ENCODE measurements at regions not wholly inside any gene's neighbourhood (a gene's known extent, or its start where the extent isn't known, plus 50 kb on each side); places are given as distances from the start of the nearest gene placed in this dataset.

- no peak for DNase-seq (ENCODE audit: low spot score)
- intact Hi-C loops (cut with DNase I) = no loop called here
These were observed 137.0 kb upstream of the BMP2 start for GRCh38 chr20:6630514-6630913.

GRCh38 chr20:6629564-6629963 is 137.9 kb upstream of the BMP2 start:
- intact Hi-C loops (cut with DNase I) = no loop called here
- no peak for DNase-seq (ENCODE audit: low spot score)

- intact Hi-C loops (cut with DNase I) = no loop called here
These were observed 140.7 kb upstream of the BMP2 start for GRCh38 chr20:6626805-6627204.

GRCh38 chr20:6623989-6624388 is 143.5 kb upstream of the BMP2 start:
- DNase-seq (ENCODE audit: low spot score) = no peak
- intact Hi-C loops (cut with DNase I) = no loop called here

More at GRCh38 chr20:6626805-6627204, 140.7 kb upstream of the BMP2 start:
- DNase-seq (ENCODE audit: low spot score) = no peak

GRCh38 chr20:6622041-6622440 is 145.4 kb upstream of the BMP2 start:
- DNase-seq (ENCODE audit: low spot score) = no peak
- intact Hi-C loops (cut with DNase I) = no loop called here

GRCh38 chr20:6618051-6618450 is 149.4 kb upstream of the BMP2 start:
- DNase-seq (ENCODE audit: low spot score) = no peak
- intact Hi-C loops (cut with DNase I) = no loop called here

- no peak for DNase-seq (ENCODE audit: low spot score)
- intact Hi-C loops (cut with DNase I) = no loop called here
These were observed 151.1 kb upstream of the BMP2 start for GRCh38 chr20:6616421-6616820.

GRCh38 chr20:6614836-6615235 is 152.7 kb upstream of the BMP2 start:
- intact Hi-C loops (cut with DNase I) = no loop called here
- no peak for DNase-seq (ENCODE audit: low spot score)

- no peak for DNase-seq (ENCODE audit: low spot score)
- intact Hi-C loops (cut with DNase I) = no loop called here
These were observed 154.1 kb upstream of the BMP2 start for GRCh38 chr20:6613280-6613861.

GRCh38 chr20:6612606-6612923 is 154.9 kb upstream of the BMP2 start:
- intact Hi-C loops (cut with DNase I) = no loop called here
- DNase-seq (ENCODE audit: low spot score) = no peak

- intact Hi-C loops (cut with DNase I) = no loop called here
- DNase-seq (ENCODE audit: low spot score) = no peak
These were observed 155.4 kb upstream of the BMP2 start for GRCh38 chr20:6611911-6612605.

- no peak for DNase-seq (ENCODE audit: low spot score)
- intact Hi-C loops (cut with DNase I) = no loop called here
These were observed 160.8 kb upstream of the BMP2 start for GRCh38 chr20:6606651-6607050.

GRCh38 chr20:6605055-6605935 is 162.2 kb upstream of the BMP2 start:
- intact Hi-C loops (cut with DNase I) = no loop called here

GRCh38 chr20:6604179-6604578 is 163.3 kb upstream of the BMP2 start:
- intact Hi-C loops (cut with DNase I) = no loop called here

More at GRCh38 chr20:6605055-6605935, 162.2 kb upstream of the BMP2 start:
- DNase-seq (ENCODE audit: low spot score) = no peak

GRCh38 chr20:6599876-6600735 is 167.4 kb upstream of the BMP2 start:
- no peak for DNase-seq (ENCODE audit: low spot score)
- intact Hi-C loops (cut with DNase I) = no loop called here

More at GRCh38 chr20:6604179-6604578, 163.3 kb upstream of the BMP2 start:
- no peak for DNase-seq (ENCODE audit: low spot score)

GRCh38 chr20:6595704-6596103 is 171.8 kb upstream of the BMP2 start:
- no peak for DNase-seq (ENCODE audit: low spot score)
- intact Hi-C loops (cut with DNase I) = no loop called here

- intact Hi-C loops (cut with DNase I) = no loop called here
These were observed 176.4 kb upstream of the BMP2 start for GRCh38 chr20:6590891-6591637.

GRCh38 chr20:6588296-6588695 is 179.2 kb upstream of the BMP2 start:
- DNase-seq (ENCODE audit: low spot score) = no peak
- intact Hi-C loops (cut with DNase I) = no loop called here

More at GRCh38 chr20:6590891-6591637, 176.4 kb upstream of the BMP2 start:
- no peak for DNase-seq (ENCODE audit: low spot score)

GRCh38 chr20:6583134-6583738 is 184.2 kb upstream of the BMP2 start:
- no peak for DNase-seq (ENCODE audit: low spot score)
- intact Hi-C loops (cut with DNase I) = no loop called here

Measured in cardiac septum (tissue), 1 donor.